ENCODE measurements at regions not wholly inside any gene's neighbourhood (a gene's known extent, or its start where the extent isn't known, plus 50 kb on each side); places are given as distances from the start of the nearest gene placed in this dataset.

GRCh38 chr2:19754907-19755306 lies 146.9 kb downstream of the TTC32 start:
- TF ChIP-seq CTCF (conservative IDR thresholded peaks at IDR 0.05; ENCODE audit: control insufficient read depth, insufficient read depth, low read depth, low read length) = no peak
- H3K4me3 ChIP-seq (ENCODE audit: control insufficient read depth, low read depth, low read length) = no peak overlapping the region
- DNase-seq (ENCODE audit: low read depth) = no peak

- no peak for TF ChIP-seq CTCF (conservative IDR thresholded peaks at IDR 0.05; ENCODE audit: control insufficient read depth, insufficient read depth, low read depth, low read length)
- no peak for DNase-seq (ENCODE audit: low read depth)
- no peak overlapping the region for H3K4me3 ChIP-seq (ENCODE audit: control insufficient read depth, low read depth, low read length)
These were observed 148.0 kb downstream of the TTC32 start for GRCh38 chr2:19753818-19754217.

- TF ChIP-seq CTCF (conservative IDR thresholded peaks at IDR 0.05; ENCODE audit: control insufficient read depth, insufficient read depth, low read depth, low read length) = no peak
- DNase-seq (ENCODE audit: low read depth) = peak; percentile 66
- no peak overlapping the region for H3K4me3 ChIP-seq (ENCODE audit: control insufficient read depth, low read depth, low read length)
These were observed 148.5 kb downstream of the TTC32 start for GRCh38 chr2:19753314-19753713.

GRCh38 chr2:19752500-19752899 lies 149.3 kb downstream of the TTC32 start:
- DNase-seq (ENCODE audit: low read depth) = no peak
- no peak for TF ChIP-seq CTCF (conservative IDR thresholded peaks at IDR 0.05; ENCODE audit: control insufficient read depth, insufficient read depth, low read depth, low read length)
- no peak overlapping the region for H3K4me3 ChIP-seq (ENCODE audit: control insufficient read depth, low read depth, low read length)

- TF ChIP-seq CTCF (conservative IDR thresholded peaks at IDR 0.05; ENCODE audit: control insufficient read depth, insufficient read depth, low read depth, low read length) = no peak
- DNase-seq (ENCODE audit: low read depth) = no peak
- no peak overlapping the region for H3K4me3 ChIP-seq (ENCODE audit: control insufficient read depth, low read depth, low read length)
These were observed 150.2 kb downstream of the TTC32 start for GRCh38 chr2:19751631-19752030.

GRCh38 chr2:19750136-19750535 lies 151.6 kb downstream of the TTC32 start:
- no peak for DNase-seq (ENCODE audit: low read depth)

More at GRCh38 chr2:19750136-19750535, 151.6 kb downstream of the TTC32 start:
- no peak overlapping the region for H3K4me3 ChIP-seq (ENCODE audit: control insufficient read depth, low read depth, low read length)
- no peak for TF ChIP-seq CTCF (conservative IDR thresholded peaks at IDR 0.05; ENCODE audit: control insufficient read depth, insufficient read depth, low read depth, low read length)
